Prostate gland (tissue), 2 donors: ENCODE measurements at regions not wholly inside any gene's neighbourhood (a gene's known extent, or its start where the extent isn't known, plus 50 kb on each side); places are given as distances from the start of the nearest gene placed in this dataset.

Experiments
- DNase-seq: peaks from one replicate; pipeline ENCODE4 v3.0.0-alpha.2; 2019; ENCODE audit warnings: low spot score
- H3K27ac ChIP-seq, 2 donors: fragments of 200-600 bp; sonication (generic); 2 replicates each; pipeline ENCODE4 v1.5.1; 2017 to 2019
- H3K27me3 ChIP-seq: fragments of 200-600 bp; sonication (generic); replicated peaks from 2 replicates; pipeline ENCODE4 v1.5.1; 2019; ENCODE audit not compliant: insufficient read depth
- H3K36me3 ChIP-seq, 2 donors: fragments of 200-600 bp; sonication (generic); 1 replicate in 1 of 2; 2 replicates in 1 of 2; pipeline versions ENCODE4 v1.5.1 to v1.8.1; 2017 to 2019
- H3K4me1 ChIP-seq: fragments of 200-600 bp; sonication (generic); replicated peaks from 2 replicates; pipeline ENCODE4 v1.5.1; 2019
- H3K4me3 ChIP-seq, 2 donors: fragments of 200-600 bp; sonication (generic); 2 replicates each; pipeline ENCODE4 v1.5.1; 2017 to 2019
- H3K9me3 ChIP-seq: fragments of 200-600 bp; sonication (generic); 2 replicates; pipeline ENCODE4 v1.5.1; 2017
- POLR2A ChIP-seq: fragments of 450-650 bp; IDR thresholded peaks from one replicate; pipeline ENCODE4 v1.6.1; 2016; ENCODE audit warnings: antibody characterized with exemption, mild to moderate bottlenecking
- POLR2AphosphoS5 ChIP-seq: sonication (generic); formaldehyde crosslinking; IDR thresholded peaks from one replicate; pipeline ENCODE4 v1.6.1; 2017; ENCODE audit warnings: antibody characterized with exemption
- WGBS: methylation state at CpG from one replicate; pipeline ENCODE4 v1.1.5; 2018; 5-methylcytosine and 5-hydroxymethylcytosine counted together
- intact Hi-C: fragments of 100-400 bp; cut with DNase I; formaldehyde crosslinking; loops from one replicate; pipeline ENCODE4 v1.14.2; 2022
- TF ChIP-seq, protein P1 (sequence below), 4 experiments: fragments of 200-600 bp in 2 of 4; fragments of 450-650 bp in 2 of 4; sonication (generic) in 2 of 4; IDR thresholded peaks; 1 replicate in 3 of 4; 2 replicates in 1 of 4; pipeline ENCODE4 v1.5.1; 2016 to 2019; ENCODE audit warnings: antibody characterized with exemption in 4 of 4, mild to moderate bottlenecking in 2 of 4, moderate library complexity in 2 of 4

DNA sequence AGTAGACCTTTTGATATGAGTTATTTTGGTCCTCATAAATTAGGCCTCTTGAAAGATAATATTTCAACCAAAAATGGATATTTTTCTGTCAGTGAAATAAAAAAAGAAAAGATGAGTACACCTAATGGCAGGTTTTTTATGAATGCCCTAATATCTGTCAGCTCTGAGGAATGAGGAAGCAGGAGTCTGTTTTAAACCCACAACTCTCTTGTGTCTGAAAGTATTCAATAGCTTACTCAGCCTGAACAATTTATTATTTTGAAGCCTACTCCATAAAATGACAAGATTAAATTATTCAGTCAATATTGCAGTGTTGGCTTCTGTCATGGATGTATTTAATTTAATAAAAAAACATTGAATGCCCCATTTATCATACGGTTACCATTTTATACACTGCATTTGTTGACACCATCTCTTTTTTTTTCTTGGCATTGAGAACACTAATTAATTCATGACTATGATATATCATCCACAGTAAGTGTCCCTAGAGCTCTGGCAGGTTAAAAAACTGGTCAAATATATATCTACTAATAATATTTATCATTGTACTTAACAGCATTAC, 548.2 kb downstream of the CBLN2 start:
- Histone ChIP-seq H3K4me1 (no peaks in the 10 kb centered on the region), H3K27ac (no peak overlapping the region), H3K9me3 (no peaks in the 10 kb centered on the region), H3K4me3 (no peak overlapping the region), H3K36me3 (no peaks in the 10 kb centered on the region), H3K27me3 (no peaks in the 10 kb centered on the region)
- WGBS: 68% methylated on average over 1 of the region's 1 CpG
- DNase-seq: no peak
- intact Hi-C loops: no loop called here
- TF ChIP-seq POLR2A: no peak
- no peak for TF ChIP-seq POLR2AphosphoS5

DNA sequence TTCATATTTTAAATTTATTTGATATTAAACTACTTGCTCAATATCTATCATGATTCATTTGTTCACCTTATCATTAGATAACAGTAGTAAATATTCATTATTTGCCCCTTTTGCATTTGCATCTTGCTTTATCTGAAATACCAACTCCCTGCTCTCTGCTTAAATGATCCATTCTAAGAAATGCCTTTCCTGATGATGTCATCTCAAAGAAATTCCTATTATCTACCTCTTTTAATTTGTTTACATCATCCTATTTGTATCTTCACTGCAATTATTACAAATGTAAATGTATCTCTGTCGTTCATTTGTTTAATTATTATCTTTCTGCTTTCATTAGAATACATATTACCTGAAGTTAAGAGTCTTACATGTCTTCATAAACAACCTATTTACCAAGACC, 549.9 kb downstream of the CBLN2 start:
- 73% methylated on average over 1 of the region's 1 CpG for WGBS

DNA sequence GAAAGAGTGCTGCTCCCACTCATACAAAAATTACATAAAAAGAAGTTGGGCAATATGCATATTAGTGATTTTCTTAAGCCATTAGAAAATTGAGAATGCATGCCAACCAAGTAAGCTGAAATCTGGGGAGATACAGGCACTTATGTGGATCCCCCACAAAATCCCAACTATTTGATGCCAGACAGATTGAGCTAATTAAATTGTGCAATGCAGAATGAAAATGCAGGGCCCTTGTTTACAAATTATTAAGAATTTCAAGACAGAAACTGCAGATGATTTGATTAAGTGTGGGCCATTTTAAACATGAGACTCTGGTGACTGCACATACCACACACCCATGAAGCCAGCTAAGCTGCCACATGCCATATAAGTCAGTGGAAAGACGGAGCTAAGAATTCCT, 554.5 kb downstream of the CBLN2 start:
- Histone ChIP-seq H3K4me3 (no peak overlapping the region), H3K36me3 (no peaks in the 10 kb centered on the region), H3K27me3 (no peaks in the 10 kb centered on the region), H3K4me1 (no peaks in the 10 kb centered on the region), H3K27ac (no peak overlapping the region), H3K9me3 (no peaks in the 10 kb centered on the region)
- 77% methylated on average over 1 of the region's 1 CpG for WGBS
- DNase-seq: no peak
- intact Hi-C loops: no loop called here
- TF ChIP-seq POLR2A: no peak
- TF ChIP-seq POLR2AphosphoS5: no peak
- TF ChIP-seq, protein P1, sequence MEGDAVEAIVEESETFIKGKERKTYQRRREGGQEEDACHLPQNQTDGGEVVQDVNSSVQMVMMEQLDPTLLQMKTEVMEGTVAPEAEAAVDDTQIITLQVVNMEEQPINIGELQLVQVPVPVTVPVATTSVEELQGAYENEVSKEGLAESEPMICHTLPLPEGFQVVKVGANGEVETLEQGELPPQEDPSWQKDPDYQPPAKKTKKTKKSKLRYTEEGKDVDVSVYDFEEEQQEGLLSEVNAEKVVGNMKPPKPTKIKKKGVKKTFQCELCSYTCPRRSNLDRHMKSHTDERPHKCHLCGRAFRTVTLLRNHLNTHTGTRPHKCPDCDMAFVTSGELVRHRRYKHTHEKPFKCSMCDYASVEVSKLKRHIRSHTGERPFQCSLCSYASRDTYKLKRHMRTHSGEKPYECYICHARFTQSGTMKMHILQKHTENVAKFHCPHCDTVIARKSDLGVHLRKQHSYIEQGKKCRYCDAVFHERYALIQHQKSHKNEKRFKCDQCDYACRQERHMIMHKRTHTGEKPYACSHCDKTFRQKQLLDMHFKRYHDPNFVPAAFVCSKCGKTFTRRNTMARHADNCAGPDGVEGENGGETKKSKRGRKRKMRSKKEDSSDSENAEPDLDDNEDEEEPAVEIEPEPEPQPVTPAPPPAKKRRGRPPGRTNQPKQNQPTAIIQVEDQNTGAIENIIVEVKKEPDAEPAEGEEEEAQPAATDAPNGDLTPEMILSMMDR (IDR thresholded peaks at IDR 0.05): no peak

More for the DNA sequence above, 549.9 kb downstream of the CBLN2 start:
- no peaks in the 10 kb centered on the region for H3K27me3 ChIP-seq
- no peak overlapping the region for H3K27ac ChIP-seq
- no peak overlapping the region for H3K4me3 ChIP-seq
- H3K36me3 ChIP-seq: no peaks in the 10 kb centered on the region
- H3K9me3 ChIP-seq: no peaks in the 10 kb centered on the region
- no peak for DNase-seq
- H3K4me1 ChIP-seq: no peaks in the 10 kb centered on the region
- TF ChIP-seq, protein P1 (IDR thresholded peaks at IDR 0.05): no peak
- no peak for TF ChIP-seq POLR2AphosphoS5
- no peak for TF ChIP-seq POLR2A
- intact Hi-C loops: no loop called here

DNA sequence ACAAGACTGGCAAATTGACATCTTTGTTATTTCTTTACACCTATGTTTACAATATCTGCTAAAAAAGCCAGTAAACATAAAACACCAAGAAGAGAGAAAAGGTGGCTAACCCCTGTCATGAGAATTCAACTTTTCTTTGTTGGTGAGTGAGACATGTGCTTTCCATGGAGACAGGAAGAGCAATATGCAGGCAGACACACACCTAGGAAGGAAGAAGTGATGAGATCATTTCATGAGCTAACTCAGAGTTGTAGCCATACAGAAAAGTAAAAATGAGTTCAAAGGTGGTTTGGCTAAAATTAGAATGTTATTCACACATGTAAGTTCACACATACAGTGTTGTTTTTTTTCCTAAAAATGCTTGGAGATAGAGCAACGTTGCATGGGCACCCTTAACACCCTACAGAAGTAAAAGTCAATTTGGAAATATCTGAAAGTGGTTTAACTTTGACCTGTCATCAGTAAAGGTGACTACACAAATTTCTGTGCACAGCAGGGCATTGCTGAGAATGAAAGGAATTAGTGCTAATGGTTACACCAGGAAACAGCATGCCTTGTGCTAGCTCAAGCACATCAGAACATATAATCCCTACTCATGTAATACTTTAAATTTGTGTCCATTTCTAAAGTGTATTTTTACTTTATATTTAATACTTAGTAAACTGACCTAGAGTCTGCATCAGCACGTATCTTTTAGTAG, 557.6 kb downstream of the CBLN2 start:
- no peak for DNase-seq
- 61% methylated on average over 2 of the region's 2 CpGs for WGBS
- Histone ChIP-seq H3K9me3 (no peaks in the 10 kb centered on the region), H3K36me3 (no peaks in the 10 kb centered on the region), H3K27me3 (no peaks in the 10 kb centered on the region), H3K27ac (no peak overlapping the region), H3K4me3 (no peak overlapping the region), H3K4me1 (no peaks in the 10 kb centered on the region)
- TF ChIP-seq, protein P1 (IDR thresholded peaks at IDR 0.05): no peak
- TF ChIP-seq POLR2A (no peak), POLR2AphosphoS5 (no peak)
- intact Hi-C loops: no loop called here

DNA sequence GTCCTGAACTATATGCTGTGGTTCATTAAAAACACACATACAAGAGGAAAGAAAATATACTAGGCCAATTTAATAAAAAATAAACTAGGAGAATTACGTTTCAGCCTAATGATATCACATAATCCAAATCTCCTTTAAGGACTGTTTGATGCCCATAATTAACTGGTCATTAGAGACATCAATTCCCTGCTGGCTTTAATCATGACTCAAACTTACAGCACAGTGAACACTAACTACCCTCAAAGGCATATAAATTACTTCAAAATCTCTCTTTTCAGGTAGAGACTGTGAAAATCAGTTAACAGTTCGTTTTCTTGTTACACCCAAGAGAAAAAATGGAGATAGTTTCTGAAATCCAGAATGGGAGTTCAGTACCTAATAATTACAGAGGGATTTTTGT, 567.4 kb downstream of the CBLN2 start:
- intact Hi-C loops: no loop called here
- 34% methylated on average over 2 of the region's 2 CpGs for WGBS
- H3K27me3 ChIP-seq: no peaks in the 10 kb centered on the region
- H3K9me3 ChIP-seq: no peaks in the 10 kb centered on the region
- H3K4me1 ChIP-seq: no peaks in the 10 kb centered on the region
- no peak overlapping the region for H3K27ac ChIP-seq
- H3K4me3 ChIP-seq: no peak overlapping the region
- TF ChIP-seq POLR2AphosphoS5: no peak
- TF ChIP-seq, protein P1 (IDR thresholded peaks at IDR 0.05): no peak
- TF ChIP-seq POLR2A: no peak
- H3K36me3 ChIP-seq: no peaks in the 10 kb centered on the region
- DNase-seq: no peak
